ENCODE measurements at regions not wholly inside any gene's neighbourhood (a gene's known extent, or its start where the extent isn't known, plus 50 kb on each side); places are given as distances from the start of the nearest gene placed in this dataset.

GRCh38 chr5:5044247-5044840, 95.8 kb upstream of the ADAMTS16 start:
- no peaks in the 10 kb centered on the region for H3K4me1 ChIP-seq (ENCODE audit: insufficient read depth, low read length)
- no peaks in the 10 kb centered on the region for H3K36me3 Mint-ChIP-seq (ENCODE audit: low read depth, unreplicated experiment)
- H3K27ac ChIP-seq (ENCODE audit: low read depth, low read length): no peak overlapping the region
- peaks cover 12% of the 10 kb centered on the region for H3K4me1 Mint-ChIP-seq (ENCODE audit: low read depth, unreplicated experiment)
- DNase-seq (ENCODE audit: low read depth) (peak; percentile 9), FAIRE-seq (no peak)
- no peaks in the 10 kb centered on the region for H3K36me3 ChIP-seq (ENCODE audit: insufficient read depth, low read length)
- no peak overlapping the region for H3K9ac ChIP-seq (ENCODE audit: low read length)
- no peaks in the 10 kb centered on the region for H3K9me3 ChIP-seq (ENCODE audit: insufficient read depth, low read depth, low read length)
- H3K27me3 ChIP-seq (ENCODE audit: insufficient read depth, low read length): no peaks in the 10 kb centered on the region
- H3K4me3 Mint-ChIP-seq (ENCODE audit: unreplicated experiment): no peak overlapping the region
- no peak for TF ChIP-seq CTCF (IDR thresholded peaks at IDR 0.05; ENCODE audit: insufficient read depth, low read depth, low read length)
- TF ChIP-seq EZH2 (IDR thresholded peaks at IDR 0.05; ENCODE audit: insufficient read depth, low read length): no peak
- H3K4me3 ChIP-seq (ENCODE audit: insufficient read depth, low read depth, low read length): no peak overlapping the region
- no peak overlapping the region for H2AFZ ChIP-seq (ENCODE audit: low read depth, low read length)
- no peak overlapping the region for H3K27ac Mint-ChIP-seq (ENCODE audit: unreplicated experiment)
- H3K27me3 Mint-ChIP-seq (ENCODE audit: low read depth, unreplicated experiment): no peaks in the 10 kb centered on the region
- H3K79me2 ChIP-seq (ENCODE audit: insufficient read depth, low read length): no peaks in the 10 kb centered on the region
- no peak overlapping the region for H3K4me2 ChIP-seq (ENCODE audit: low read length)
- H3K9me3 Mint-ChIP-seq (ENCODE audit: unreplicated experiment): no peaks in the 10 kb centered on the region
- no peaks in the 10 kb centered on the region for H4K20me1 ChIP-seq (ENCODE audit: insufficient read depth, low read length)

- Mint-ChIP-seq H3K27me3 (ENCODE audit: low read depth, unreplicated experiment) (no peaks in the 10 kb centered on the region), H3K36me3 (ENCODE audit: low read depth, unreplicated experiment) (no peaks in the 10 kb centered on the region), H3K9me3 (ENCODE audit: unreplicated experiment) (no peaks in the 10 kb centered on the region), H3K27ac (ENCODE audit: unreplicated experiment) (no peak overlapping the region), H3K4me3 (ENCODE audit: unreplicated experiment) (no peak overlapping the region), H3K4me1 (ENCODE audit: low read depth, unreplicated experiment) (peaks cover 24% of the 10 kb centered on the region)
- no peaks in the 10 kb centered on the region for H4K20me1 ChIP-seq (ENCODE audit: insufficient read depth, low read length)
- no peak for TF ChIP-seq EZH2 (IDR thresholded peaks at IDR 0.05; ENCODE audit: insufficient read depth, low read length)
- TF ChIP-seq CTCF (IDR thresholded peaks at IDR 0.05; ENCODE audit: insufficient read depth, low read depth, low read length): no peak
- no peaks in the 10 kb centered on the region for H3K27me3 ChIP-seq (ENCODE audit: insufficient read depth, low read length)
- no peak overlapping the region for H3K4me3 ChIP-seq (ENCODE audit: insufficient read depth, low read depth, low read length)
- H3K9me3 ChIP-seq (ENCODE audit: insufficient read depth, low read depth, low read length): no peaks in the 10 kb centered on the region
- H3K27ac ChIP-seq (ENCODE audit: low read depth, low read length): no peak overlapping the region
- DNase-seq (ENCODE audit: low read depth): no peak
- no peaks in the 10 kb centered on the region for H3K4me1 ChIP-seq (ENCODE audit: insufficient read depth, low read length)
- no peak for FAIRE-seq
- H3K79me2 ChIP-seq (ENCODE audit: insufficient read depth, low read length): no peaks in the 10 kb centered on the region
- H3K4me2 ChIP-seq (ENCODE audit: low read length): no peak overlapping the region
- no peak overlapping the region for H3K9ac ChIP-seq (ENCODE audit: low read length)
- H3K36me3 ChIP-seq (ENCODE audit: insufficient read depth, low read length): no peaks in the 10 kb centered on the region
- H2AFZ ChIP-seq (ENCODE audit: low read depth, low read length): no peak overlapping the region
Measured at GRCh38 chr5:5046680-5047502, 93.2 kb upstream of the ADAMTS16 start.

- no peak overlapping the region for H3K4me3 Mint-ChIP-seq (ENCODE audit: unreplicated experiment)
- no peak for FAIRE-seq
- H3K27me3 Mint-ChIP-seq (ENCODE audit: low read depth, unreplicated experiment): no peaks in the 10 kb centered on the region
- Histone ChIP-seq H2AFZ (ENCODE audit: low read depth, low read length) (no peak overlapping the region), H3K79me2 (ENCODE audit: insufficient read depth, low read length) (no peaks in the 10 kb centered on the region), H3K9me3 (ENCODE audit: insufficient read depth, low read depth, low read length) (no peaks in the 10 kb centered on the region), H3K27ac (ENCODE audit: low read depth, low read length) (no peak overlapping the region), H3K4me1 (ENCODE audit: insufficient read depth, low read length) (no peaks in the 10 kb centered on the region), H4K20me1 (ENCODE audit: insufficient read depth, low read length) (no peaks in the 10 kb centered on the region), H3K9ac (ENCODE audit: low read length) (no peak overlapping the region), H3K27me3 (ENCODE audit: insufficient read depth, low read length) (no peaks in the 10 kb centered on the region), H3K4me3 (ENCODE audit: insufficient read depth, low read depth, low read length) (no peak overlapping the region), H3K36me3 (ENCODE audit: insufficient read depth, low read length) (no peaks in the 10 kb centered on the region), H3K4me2 (ENCODE audit: low read length) (no peak overlapping the region)
- H3K36me3 Mint-ChIP-seq (ENCODE audit: low read depth, unreplicated experiment): no peaks in the 10 kb centered on the region
- TF ChIP-seq EZH2 (IDR thresholded peaks at IDR 0.05; ENCODE audit: insufficient read depth, low read length) (no peak), CTCF (IDR thresholded peaks at IDR 0.05; ENCODE audit: insufficient read depth, low read depth, low read length) (no peak)
- H3K4me1 Mint-ChIP-seq (ENCODE audit: low read depth, unreplicated experiment): peaks cover 14% of the 10 kb centered on the region
- peaks cover 4% of the 10 kb centered on the region for H3K9me3 Mint-ChIP-seq (ENCODE audit: unreplicated experiment)
- DNase-seq (ENCODE audit: low read depth): peak; percentile 23
- no peak overlapping the region for H3K27ac Mint-ChIP-seq (ENCODE audit: unreplicated experiment)
Measured at GRCh38 chr5:5050801-5051200, 89.3 kb upstream of the ADAMTS16 start.
